ENCODE measurements at regions not wholly inside any gene's neighbourhood (a gene's known extent, or its start where the extent isn't known, plus 50 kb on each side); places are given as distances from the start of the nearest gene placed in this dataset.

GRCh38 chr12:5243014-5243413, 188.9 kb upstream of the NTF3 start:
- ChIA-PET CTCF (no interaction called here), POLR2A (ENCODE audit: low non-redundant PET) (no interaction called here)
- TF ChIP-seq, protein P1, sequence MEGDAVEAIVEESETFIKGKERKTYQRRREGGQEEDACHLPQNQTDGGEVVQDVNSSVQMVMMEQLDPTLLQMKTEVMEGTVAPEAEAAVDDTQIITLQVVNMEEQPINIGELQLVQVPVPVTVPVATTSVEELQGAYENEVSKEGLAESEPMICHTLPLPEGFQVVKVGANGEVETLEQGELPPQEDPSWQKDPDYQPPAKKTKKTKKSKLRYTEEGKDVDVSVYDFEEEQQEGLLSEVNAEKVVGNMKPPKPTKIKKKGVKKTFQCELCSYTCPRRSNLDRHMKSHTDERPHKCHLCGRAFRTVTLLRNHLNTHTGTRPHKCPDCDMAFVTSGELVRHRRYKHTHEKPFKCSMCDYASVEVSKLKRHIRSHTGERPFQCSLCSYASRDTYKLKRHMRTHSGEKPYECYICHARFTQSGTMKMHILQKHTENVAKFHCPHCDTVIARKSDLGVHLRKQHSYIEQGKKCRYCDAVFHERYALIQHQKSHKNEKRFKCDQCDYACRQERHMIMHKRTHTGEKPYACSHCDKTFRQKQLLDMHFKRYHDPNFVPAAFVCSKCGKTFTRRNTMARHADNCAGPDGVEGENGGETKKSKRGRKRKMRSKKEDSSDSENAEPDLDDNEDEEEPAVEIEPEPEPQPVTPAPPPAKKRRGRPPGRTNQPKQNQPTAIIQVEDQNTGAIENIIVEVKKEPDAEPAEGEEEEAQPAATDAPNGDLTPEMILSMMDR (conservative IDR thresholded peaks at IDR 0.05; ENCODE audit: low read depth), result no peak
- no peak overlapping the region for H3K27ac ChIP-seq
- DNase-seq (ENCODE audit: low spot score), result no peak

DNA sequence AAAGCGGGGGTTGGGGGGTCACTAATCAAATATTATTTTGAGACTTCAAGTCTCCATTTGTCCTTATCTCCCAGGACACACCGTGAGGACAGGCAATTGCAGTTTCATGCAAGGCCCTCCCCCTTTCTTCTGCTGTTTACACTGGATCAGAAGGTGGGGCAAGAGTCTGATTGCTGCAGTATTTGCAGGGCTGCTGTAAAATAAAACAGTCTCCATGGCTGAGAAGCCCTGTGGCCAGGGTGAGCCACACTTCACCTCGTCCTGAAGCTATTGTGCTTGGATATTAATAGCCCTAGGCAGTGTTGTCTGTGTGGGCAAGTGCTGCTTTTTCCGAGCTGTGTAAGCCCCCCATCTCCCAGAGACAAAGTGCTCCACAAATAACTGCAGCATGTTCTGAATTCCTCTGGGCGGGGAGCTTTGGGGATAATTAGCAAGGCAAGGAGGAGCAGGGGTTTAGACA, 187.4 kb upstream of the NTF3 start:
- ChIA-PET POLR2A (ENCODE audit: low non-redundant PET) (no interaction called here), CTCF (interaction anchor here (0.7 kb wide), 1 partner anchor 258 kb away, joined by 5 read pairs; no protein-coding TSS in a partner anchor)
- no peak overlapping the region for H3K27ac ChIP-seq
- TF ChIP-seq, protein P1 (conservative IDR thresholded peaks at IDR 0.05; ENCODE audit: low read depth), result no peak
- no peak for DNase-seq (ENCODE audit: low spot score)

DNA sequence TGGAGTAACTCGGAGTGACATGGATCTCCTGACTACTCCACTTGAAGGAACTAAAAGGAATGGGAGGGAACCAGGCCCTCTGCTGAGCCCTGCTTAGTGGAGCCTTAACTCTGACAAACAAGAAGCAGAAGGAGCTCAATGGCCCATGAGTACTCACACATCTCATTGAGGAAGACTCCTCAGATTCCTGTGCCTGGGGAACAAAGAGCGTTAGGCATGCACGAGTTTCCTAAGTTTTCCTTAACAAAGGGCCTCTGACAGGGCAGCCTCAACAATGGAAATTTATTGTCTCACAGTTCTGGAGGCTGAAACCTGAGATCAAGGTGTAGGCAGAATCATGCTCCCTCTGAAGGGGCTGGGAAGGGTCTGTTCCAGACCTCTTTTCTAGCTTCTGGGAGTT, 185.7 kb upstream of the NTF3 start:
- DNase-seq (ENCODE audit: low spot score), result no peak
- TF ChIP-seq, protein P1 (conservative IDR thresholded peaks at IDR 0.05; ENCODE audit: low read depth), result no peak
- ChIA-PET CTCF (no interaction called here), POLR2A (ENCODE audit: low non-redundant PET) (no interaction called here)
- H3K27ac ChIP-seq, result no peak overlapping the region

GRCh38 chr12:5247144-5247543, 184.8 kb upstream of the NTF3 start:
- TF ChIP-seq, protein P1 (conservative IDR thresholded peaks at IDR 0.05; ENCODE audit: low read depth), result no peak
- POLR2A ChIA-PET (ENCODE audit: low non-redundant PET), result no interaction called here
- CTCF ChIA-PET, result no interaction called here
- no peak overlapping the region for H3K27ac ChIP-seq
- DNase-seq (ENCODE audit: low spot score), result no peak

- CTCF ChIA-PET, result interaction anchor here (0.7 kb wide), 1 partner anchor 43 kb away, joined by 3 read pairs; no protein-coding TSS in a partner anchor
Measured at GRCh38 chr12:5248230-5248629, 183.7 kb upstream of the NTF3 start.

GRCh38 chr12:5248999-5249526, 182.8 kb upstream of the NTF3 start:
- DNase-seq (ENCODE audit: low spot score), result no peak
- H3K27ac ChIP-seq, result no peak overlapping the region
- TF ChIP-seq, protein P1 (conservative IDR thresholded peaks at IDR 0.05; ENCODE audit: low read depth), result no peak
- POLR2A ChIA-PET (ENCODE audit: low non-redundant PET), result no interaction called here
- CTCF ChIA-PET, result interaction anchor here (0.7 kb wide), 1 partner anchor 44 kb away, joined by 3 read pairs; no protein-coding TSS in a partner anchor

More at GRCh38 chr12:5248230-5248629, 183.7 kb upstream of the NTF3 start:
- H3K27ac ChIP-seq, result no peak overlapping the region
- DNase-seq (ENCODE audit: low spot score), result no peak
- TF ChIP-seq, protein P1 (conservative IDR thresholded peaks at IDR 0.05; ENCODE audit: low read depth), result no peak
- POLR2A ChIA-PET (ENCODE audit: low non-redundant PET), result no interaction called here
